NCI-H510A treated with DMSO at 0.1 percent for 48 hours (cell line): ENCODE measurements at regions not wholly inside any gene's neighbourhood (a gene's known extent, or its start where the extent isn't known, plus 50 kb on each side); places are given as distances from the start of the nearest gene placed in this dataset.

ENCODE experiments used
- DNase-seq: peaks from one replicate; lab custom pipeline; 2025; lab: John Stamatoyannopoulos, UW

GRCh38 chr7:142331941-142332340, 74.1 kb upstream of the PRSS58 start:
- no peak for DNase-seq

GRCh38 chr7:142329062-142329790, 71.4 kb upstream of the PRSS58 start:
- DNase-seq = no peak

- DNase-seq = no peak
Measured at GRCh38 chr7:142328551-142328950, 70.7 kb upstream of the PRSS58 start.

GRCh38 chr7:142327628-142328405, 70.0 kb upstream of the PRSS58 start:
- no peak for DNase-seq

GRCh38 chr7:142323706-142324105, 65.8 kb upstream of the PRSS58 start:
- DNase-seq = no peak

- DNase-seq = no peak
Measured at GRCh38 chr7:142321391-142321790, 63.5 kb upstream of the PRSS58 start.

- no peak for DNase-seq
Measured at GRCh38 chr7:142320883-142321282, 63.0 kb upstream of the PRSS58 start.

- DNase-seq = no peak
Measured at GRCh38 chr7:142319970-142320369, 62.1 kb upstream of the PRSS58 start.

- no peak for DNase-seq
Measured at GRCh38 chr7:142314281-142314680, 56.4 kb upstream of the PRSS58 start.

- no peak for DNase-seq
Measured at GRCh38 chr7:142313528-142313927, 55.7 kb upstream of the PRSS58 start.

- DNase-seq = no peak
Measured at GRCh38 chr7:142311876-142312275, 54.0 kb upstream of the PRSS58 start.

GRCh38 chr7:142308918-142309317, 51.1 kb upstream of the PRSS58 start:
- no peak for DNase-seq

GRCh38 chr7:142308326-142308725, 50.5 kb upstream of the PRSS58 start:
- DNase-seq = no peak
